GM12892 (cell line): ENCODE measurements at regions not wholly inside any gene's neighbourhood (a gene's known extent, or its start where the extent isn't known, plus 50 kb on each side); places are given as distances from the start of the nearest gene placed in this dataset.

Source experiments
- POLR2A ChIP-seq: IDR thresholded peaks from 2 replicates; pipeline ENCODE4 v1.6.1; 2011; ENCODE audit warnings: low read depth, low read length, control low read depth
- POLR2AphosphoS5 ChIP-seq: IDR thresholded peaks from 2 replicates; pipeline ENCODE4 v1.6.1; 2011; ENCODE audit warnings: low read depth, low read length, control low read depth

DNA sequence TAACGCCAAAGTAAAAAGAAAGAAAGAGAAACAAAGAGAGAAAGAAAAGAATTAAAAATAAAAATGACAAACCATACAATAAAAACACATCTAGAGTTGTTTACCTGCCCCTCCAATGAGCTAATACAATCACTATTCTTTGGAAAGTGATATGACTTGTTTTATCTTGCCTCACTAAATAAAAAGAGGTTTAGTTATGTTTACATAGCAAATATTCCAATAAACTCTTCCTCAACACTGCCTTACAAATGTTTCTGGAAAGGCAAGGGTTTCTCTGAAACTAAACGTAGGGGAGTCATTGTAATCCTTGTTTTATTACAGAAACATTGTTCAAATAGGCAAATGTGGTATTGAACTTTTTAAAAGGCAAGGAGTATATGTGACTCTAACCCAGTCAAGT is 396.2 kb downstream of the EPM2A start:
- TF ChIP-seq POLR2AphosphoS5 (no peak), POLR2A (no peak)
